NCI-H2196 (cell line): ENCODE measurements at regions not wholly inside any gene's neighbourhood (a gene's known extent, or its start where the extent isn't known, plus 50 kb on each side); places are given as distances from the start of the nearest gene placed in this dataset.
A peak's percentile ranks its signal among the peaks of the same experiment; 100 is the strongest.
"Not testable (repeated sequence)": the region's sequence is repeated elsewhere in the genome, so short reads cannot be mapped to it uniquely, and the experiment has no call there.

Experiments used
- DNase-seq: peaks from one replicate; lab custom pipeline; 2025; ENCODE audit not compliant: unreplicated experiment; lab: John Stamatoyannopoulos, UW

GRCh38 chr4:26204249-26204825 is 116.5 kb upstream of the RBPJ start:
- no peak for DNase-seq

GRCh38 chr4:26204911-26205370 is 115.9 kb upstream of the RBPJ start:
- DNase-seq: peak; percentile 91

DNA sequence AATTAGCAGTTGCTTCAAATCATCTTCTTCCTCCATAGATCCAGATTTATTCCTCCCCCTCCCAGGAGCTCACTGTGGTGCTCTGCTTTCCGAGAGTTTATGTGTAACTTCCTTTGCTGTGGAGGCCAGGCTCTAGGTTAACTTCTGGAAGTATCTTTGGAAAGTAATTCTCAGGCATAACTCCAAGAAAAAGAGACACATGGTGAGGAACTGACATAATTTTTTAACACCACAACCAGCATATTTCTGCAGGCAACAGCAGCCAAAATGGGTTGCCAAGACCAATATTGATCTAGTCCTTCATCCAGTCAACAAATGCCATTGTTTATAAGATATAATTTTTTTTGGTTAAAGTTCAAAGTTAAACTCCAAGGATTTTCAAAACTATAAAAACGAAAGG is 114.5 kb upstream of the RBPJ start:
- peak; percentile 37 for DNase-seq

DNA sequence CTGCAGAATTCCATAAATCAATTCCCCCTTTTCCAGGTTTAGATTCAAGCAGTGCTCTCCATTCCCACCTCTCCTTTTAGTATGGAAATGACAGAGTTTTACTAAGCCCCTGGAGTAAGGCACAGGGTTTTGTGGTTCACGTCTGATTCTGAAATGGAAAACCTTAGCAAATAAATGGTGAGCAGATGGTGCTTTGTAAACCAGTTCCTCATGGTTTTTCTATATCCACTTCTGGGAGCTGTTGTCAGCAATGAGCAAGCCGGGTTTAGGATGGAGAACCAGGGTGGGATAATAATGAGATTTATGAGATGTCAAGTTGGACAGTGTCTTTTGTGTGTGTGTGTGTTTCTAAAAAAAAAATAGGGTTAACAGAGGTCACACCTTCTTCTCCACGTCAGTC is 113.8 kb upstream of the RBPJ start:
- DNase-seq: peak; percentile 52

DNA sequence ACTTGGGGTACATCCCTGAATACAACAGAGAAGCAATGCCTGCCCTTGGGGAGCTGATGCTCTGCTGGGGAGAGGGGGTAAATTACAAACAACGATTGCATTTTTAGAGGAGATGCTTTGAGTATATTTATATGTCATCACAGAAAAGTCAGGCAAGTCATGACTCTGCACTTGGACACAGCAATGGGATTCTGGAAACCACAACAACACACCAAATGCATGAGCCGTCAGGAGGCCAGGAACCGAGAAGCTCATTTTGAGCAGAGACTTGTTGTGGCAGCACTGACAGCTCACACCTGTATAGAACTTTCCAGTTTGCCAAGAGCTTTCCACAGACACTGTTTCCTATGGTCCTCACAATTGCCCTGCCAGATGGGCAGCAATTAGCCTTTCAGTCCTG is 113.2 kb upstream of the RBPJ start:
- no peak for DNase-seq

GRCh38 chr4:26208237-26208994 is 112.4 kb upstream of the RBPJ start:
- DNase-seq: no peak

- DNase-seq: not testable (repeated sequence)
These were observed 111.4 kb upstream of the RBPJ start for GRCh38 chr4:26209378-26209777.

DNA sequence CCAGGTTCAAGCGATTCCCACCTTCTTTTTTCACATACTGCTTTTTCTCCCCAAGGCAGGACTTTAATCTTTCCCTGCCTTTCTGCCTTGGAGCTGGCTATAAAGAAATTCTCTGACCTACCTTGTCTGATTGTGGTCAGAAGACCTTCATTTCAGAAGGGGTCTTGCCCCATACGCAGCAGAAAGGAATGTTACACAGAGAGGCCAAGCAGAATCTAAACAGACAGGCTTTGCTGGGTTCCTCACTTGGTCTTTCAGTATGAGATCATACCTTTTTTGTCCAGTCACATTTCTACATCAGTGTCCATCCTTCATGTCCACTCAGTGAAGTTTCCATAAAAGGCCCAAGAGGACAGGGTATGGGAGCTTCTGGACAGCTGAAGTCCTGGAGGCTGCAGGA is 108.3 kb upstream of the RBPJ start:
- no peak for DNase-seq

DNA sequence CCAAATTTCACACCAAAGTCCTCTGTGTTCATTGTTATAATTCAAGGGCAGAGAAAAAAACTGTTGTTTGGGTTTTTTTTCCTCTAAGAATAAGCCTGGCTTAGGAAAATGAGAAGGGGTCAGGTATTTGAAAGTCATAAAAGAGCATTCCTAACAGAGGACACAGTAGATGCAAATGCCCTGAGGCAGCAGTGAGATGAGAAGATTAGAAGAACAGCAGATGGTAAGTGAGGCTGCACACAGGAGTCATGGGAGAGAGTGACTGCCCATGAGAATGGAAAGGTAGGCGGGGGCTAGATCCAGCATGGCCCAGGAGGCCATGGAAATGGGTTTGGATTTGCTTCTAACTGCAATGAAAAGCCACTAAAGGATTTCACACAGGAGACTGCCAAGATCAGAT is 107.5 kb upstream of the RBPJ start:
- DNase-seq: no peak

GRCh38 chr4:26214994-26215393 is 105.8 kb upstream of the RBPJ start:
- no peak for DNase-seq

DNA sequence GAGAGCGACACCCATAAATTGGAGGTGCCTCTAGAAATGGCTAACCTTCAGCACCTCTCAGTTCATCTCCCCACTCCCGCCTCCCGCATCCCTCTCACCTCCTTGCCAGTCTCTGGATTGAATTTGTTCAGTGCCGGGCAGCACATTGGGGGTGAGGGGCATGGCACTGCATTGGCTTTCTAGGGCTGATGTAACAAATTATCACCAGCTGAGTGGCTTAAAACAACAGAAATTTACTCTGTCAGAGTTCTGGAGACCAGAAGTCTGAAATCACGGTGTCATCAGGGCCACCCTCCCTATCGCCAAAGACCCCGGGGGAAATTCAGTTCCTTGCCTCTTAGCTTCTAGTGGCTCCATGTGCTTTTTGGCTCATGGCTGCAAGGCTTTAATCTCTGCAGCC is 105.1 kb upstream of the RBPJ start:
- no peak for DNase-seq

GRCh38 chr4:26217481-26217880 is 103.3 kb upstream of the RBPJ start:
- DNase-seq: no peak

DNA sequence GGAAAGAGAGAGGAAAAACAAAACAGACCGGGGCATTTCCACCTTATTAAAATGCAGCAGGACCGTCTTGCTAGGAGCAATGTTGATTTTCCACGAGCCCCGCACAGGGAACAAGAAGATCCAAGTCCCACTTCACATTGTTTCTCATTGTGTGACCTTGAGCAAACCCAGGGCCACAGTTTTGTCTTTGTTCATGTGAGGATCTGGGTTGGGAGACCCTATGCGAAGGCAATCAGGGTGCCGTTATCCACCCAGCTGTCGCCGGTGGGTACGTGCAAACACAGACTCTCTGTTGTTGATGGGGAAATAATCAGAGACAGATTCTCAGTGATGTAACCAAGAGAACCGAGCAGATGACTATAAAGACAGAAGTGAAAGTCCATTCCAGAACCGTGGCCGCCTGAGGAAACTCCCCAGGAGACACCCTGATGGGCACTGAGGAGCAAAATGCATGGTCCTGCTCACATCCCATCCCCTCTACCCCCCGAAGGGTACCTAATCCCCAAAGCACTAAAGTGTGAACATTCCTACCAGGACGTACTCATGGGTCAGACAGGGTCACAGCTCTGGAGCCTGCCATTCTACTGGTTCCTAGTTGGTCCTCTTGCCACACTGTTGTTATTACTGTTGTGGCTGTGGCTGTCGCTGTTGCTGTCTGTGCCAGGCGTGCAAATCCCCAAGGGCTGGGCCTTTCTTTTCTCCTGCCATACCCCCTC is 102.7 kb upstream of the RBPJ start:
- DNase-seq: no peak

- no peak for DNase-seq
These were observed 101.9 kb upstream of the RBPJ start for GRCh38 chr4:26218677-26219605.

DNA sequence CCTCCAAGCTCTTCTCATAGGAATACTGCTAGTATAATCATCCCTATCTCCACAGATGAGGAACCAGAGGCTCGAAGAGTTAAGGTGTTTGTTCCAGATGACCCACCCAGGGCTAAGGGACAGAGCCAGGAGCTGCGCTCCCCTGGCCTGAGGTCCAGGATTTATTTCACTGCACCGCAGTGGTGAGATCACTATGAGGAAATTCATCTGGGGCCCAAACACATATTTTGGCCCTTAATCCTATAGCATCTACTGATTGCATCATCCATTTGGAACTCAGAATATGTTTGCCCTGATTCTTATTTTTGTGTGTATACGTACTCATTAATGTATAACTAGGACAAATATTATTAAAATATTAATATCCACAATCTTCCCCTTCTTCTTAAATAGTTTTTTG is 100.1 kb upstream of the RBPJ start:
- DNase-seq: no peak

GRCh38 chr4:26223155-26223554 is 97.7 kb upstream of the RBPJ start:
- no peak for DNase-seq

DNA sequence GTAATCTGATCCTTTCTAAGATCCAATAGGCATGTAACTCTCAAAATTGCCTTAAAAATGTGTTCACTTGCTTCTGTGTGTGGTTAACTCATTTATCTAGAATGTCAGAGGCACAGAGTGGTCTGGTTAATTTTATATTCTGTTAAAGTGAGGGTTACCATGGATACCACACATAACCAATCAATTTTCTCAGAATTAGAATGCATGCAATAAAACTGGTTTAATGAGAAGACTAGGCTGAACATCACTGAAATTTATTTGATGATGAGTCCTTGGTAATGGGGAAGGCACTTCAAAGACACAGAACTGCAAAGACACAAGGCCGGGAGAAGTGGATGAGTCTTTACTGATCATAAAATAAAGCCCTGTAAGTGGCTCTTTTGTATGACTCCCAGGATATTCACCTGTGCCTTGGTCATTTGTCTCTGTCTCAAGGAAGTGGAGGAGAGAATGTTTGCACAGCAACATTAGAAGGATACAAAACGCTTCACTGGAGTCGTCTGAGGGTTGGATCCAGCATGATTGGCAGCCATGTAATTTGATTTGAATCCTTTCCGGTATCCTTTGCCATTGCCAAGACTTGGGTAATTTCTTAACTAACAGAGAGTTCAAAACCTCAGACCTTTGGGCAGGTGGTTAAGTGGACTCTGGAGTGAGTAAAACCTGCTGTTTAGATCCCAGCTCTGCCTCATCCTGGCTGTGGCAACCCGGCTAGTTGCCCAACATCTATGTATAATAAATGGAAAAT is 94.0 kb upstream of the RBPJ start:
- peak; percentile 64 for DNase-seq

- DNase-seq: no peak
These were observed 93.1 kb upstream of the RBPJ start for GRCh38 chr4:26227601-26228229.

DNA sequence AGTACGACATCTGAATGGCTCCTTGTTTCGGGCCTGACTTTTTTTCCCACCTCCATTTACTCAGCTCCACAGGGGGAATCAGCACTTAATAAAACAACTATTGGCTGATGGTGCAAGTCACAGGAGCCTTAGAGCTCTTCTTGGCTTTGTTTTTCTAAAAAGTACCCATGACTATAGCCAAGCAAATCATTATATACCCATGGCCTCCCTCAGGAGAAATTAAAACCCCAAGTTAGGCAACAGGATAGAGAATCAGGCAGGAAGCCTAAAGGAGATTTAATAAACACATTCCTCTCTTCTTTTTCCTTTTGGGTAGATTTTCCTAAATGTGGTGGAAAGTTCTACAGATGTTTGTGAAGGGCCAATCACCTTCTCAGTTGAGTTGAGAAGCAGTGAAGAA is 91.9 kb upstream of the RBPJ start:
- no peak for DNase-seq

DNA sequence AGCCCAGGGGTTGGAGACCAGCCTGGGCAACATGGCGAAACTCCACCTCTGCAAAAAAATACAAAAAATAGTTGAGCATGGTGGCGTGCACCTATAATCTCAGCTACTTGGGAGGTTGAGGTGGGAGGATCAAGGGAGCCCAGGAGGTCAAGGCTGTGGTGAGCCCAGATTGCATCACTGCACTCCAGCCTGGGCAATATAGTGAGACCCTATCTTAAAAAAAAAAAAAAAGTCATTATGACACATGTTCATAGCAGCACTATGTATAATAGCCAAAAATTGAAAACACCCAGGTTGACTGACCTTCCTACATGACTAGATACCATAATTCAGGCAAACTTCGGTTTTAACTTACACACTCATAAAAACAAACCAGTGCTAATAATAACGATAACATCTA is 90.8 kb upstream of the RBPJ start:
- DNase-seq: no peak
